ENCODE measurements at regions not wholly inside any gene's neighbourhood (a gene's known extent, or its start where the extent isn't known, plus 50 kb on each side); places are given as distances from the start of the nearest gene placed in this dataset.

GRCh38 chr14:48792376-48793024 lies 793.7 kb downstream of the RPS29 start:
- Histone ChIP-seq H3K36me3 (no peaks in the 10 kb centered on the region), H3K27ac (no peak overlapping the region), H3K27me3 (replicated peaks; ENCODE audit: insufficient read depth) (no peaks in the 10 kb centered on the region), H3K4me3 (no peak overlapping the region), H3K4me1 (ENCODE audit: control insufficient read depth in 1 of 2, low read depth in 2 of 2) (no peaks in the 10 kb centered on the region), H3K9me3 (no peaks in the 10 kb centered on the region)
- DNase-seq (ENCODE audit: low spot score) (no peak), ATAC-seq (ENCODE audit: insufficient number of reproducible peaks, low FRiP score, low read depth) (no peak)
- no peak for TF ChIP-seq CTCF (IDR thresholded peaks at IDR 0.05)

GRCh38 chr14:48788771-48789170 lies 797.4 kb downstream of the RPS29 start:
- H3K36me3 ChIP-seq, result no peaks in the 10 kb centered on the region
- no peak overlapping the region for H3K27ac ChIP-seq
- no peaks in the 10 kb centered on the region for H3K9me3 ChIP-seq
- DNase-seq (ENCODE audit: low spot score) (no peak), ATAC-seq (ENCODE audit: insufficient number of reproducible peaks, low FRiP score, low read depth) (no peak)
- H3K27me3 ChIP-seq (replicated peaks; ENCODE audit: insufficient read depth), result no peaks in the 10 kb centered on the region
- TF ChIP-seq CTCF (IDR thresholded peaks at IDR 0.05), result no peak
- no peak overlapping the region for H3K4me3 ChIP-seq
- H3K4me1 ChIP-seq (ENCODE audit: control insufficient read depth in 1 of 2, low read depth in 2 of 2), result no peaks in the 10 kb centered on the region

GRCh38 chr14:48786498-48786897 lies 799.7 kb downstream of the RPS29 start:
- H3K4me1 ChIP-seq (ENCODE audit: control insufficient read depth in 1 of 2, low read depth in 2 of 2), result no peaks in the 10 kb centered on the region
- no peak for TF ChIP-seq CTCF (IDR thresholded peaks at IDR 0.05)
- H3K36me3 ChIP-seq, result no peaks in the 10 kb centered on the region
- no peaks in the 10 kb centered on the region for H3K9me3 ChIP-seq
- H3K27me3 ChIP-seq (replicated peaks; ENCODE audit: insufficient read depth), result no peaks in the 10 kb centered on the region
- H3K27ac ChIP-seq, result no peak overlapping the region
- ATAC-seq (ENCODE audit: insufficient number of reproducible peaks, low FRiP score, low read depth), result no peak
- DNase-seq (ENCODE audit: low spot score), result no peak
- no peak overlapping the region for H3K4me3 ChIP-seq

GRCh38 chr14:48771717-48772116 lies 814.5 kb downstream of the RPS29 start:
- Histone ChIP-seq H3K4me3 (no peak overlapping the region), H3K9me3 (peaks cover 7% of the 10 kb centered on the region), H3K4me1 (ENCODE audit: control insufficient read depth in 1 of 2, low read depth in 2 of 2) (peaks cover 0 to 7% of the 10 kb centered on the region in 2 donors), H3K27ac (no peak overlapping the region), H3K27me3 (replicated peaks; ENCODE audit: insufficient read depth) (no peaks in the 10 kb centered on the region), H3K36me3 (no peaks in the 10 kb centered on the region)
- TF ChIP-seq CTCF (IDR thresholded peaks at IDR 0.05), result no peak
- no peak for DNase-seq (ENCODE audit: low spot score)
- ATAC-seq (ENCODE audit: insufficient number of reproducible peaks, low FRiP score, low read depth), result no peak

- ATAC-seq (ENCODE audit: insufficient number of reproducible peaks, low FRiP score, low read depth), result no peak
- TF ChIP-seq CTCF (IDR thresholded peaks at IDR 0.05), result no peak
- no peak overlapping the region for H3K27ac ChIP-seq
Measured at GRCh38 chr14:48751293-48751692, 834.9 kb downstream of the RPS29 start.

More at GRCh38 chr14:48751293-48751692, 834.9 kb downstream of the RPS29 start:
- H3K4me1 ChIP-seq (ENCODE audit: control insufficient read depth in 1 of 2, low read depth in 2 of 2), result no peaks in the 10 kb centered on the region
- no peak overlapping the region for H3K4me3 ChIP-seq
- H3K36me3 ChIP-seq, result no peaks in the 10 kb centered on the region
- H3K27me3 ChIP-seq (replicated peaks; ENCODE audit: insufficient read depth), result no peaks in the 10 kb centered on the region
- DNase-seq (ENCODE audit: low spot score), result no peak
- H3K9me3 ChIP-seq, result no peaks in the 10 kb centered on the region
